ENCODE measurements at regions not wholly inside any gene's neighbourhood (a gene's known extent, or its start where the extent isn't known, plus 50 kb on each side); places are given as distances from the start of the nearest gene placed in this dataset.

- TF ChIP-seq ZBTB43 (CRISPR knock-in tag; IDR thresholded peaks at IDR 0.05) (no peak), PREB (CRISPR knock-in tag; IDR thresholded peaks at IDR 0.05; ENCODE audit: borderline replicate concordance) (no peak), TP53 (CRISPR knock-in tag; IDR thresholded peaks at IDR 0.05) (no peak), MLX (CRISPR knock-in tag; IDR thresholded peaks at IDR 0.05) (no peak)
Measured at GRCh38 chr5:82358457-82358856, 80.3 kb upstream of the RPS23 start (continued).

GRCh38 chr5:82356808-82357671, 78.9 kb upstream of the RPS23 start:
- ATAC-seq (peak; percentile 85), DNase-seq (ENCODE audit: low spot score) (no peak)
- Mint-ChIP-seq H3K27me3 (ENCODE audit: low read depth) (no peaks in the 10 kb centered on the region; the same call in 1 of the 2 replicates), H3K4me1 (peaks cover 8% of the 10 kb centered on the region), H3K9me3 (no peaks in the 10 kb centered on the region), H3K27ac (no peak overlapping the region), H3K4me3 (no peak overlapping the region), H3K36me3 (no peaks in the 10 kb centered on the region)
- TF ChIP-seq MLX (CRISPR knock-in tag; IDR thresholded peaks at IDR 0.05) (no peak), KAT7 (CRISPR knock-in tag; IDR thresholded peaks at IDR 0.05; ENCODE audit: borderline replicate concordance) (no peak), JAZF1 (CRISPR knock-in tag; IDR thresholded peaks at IDR 0.05) (no peak), ZNF416 (CRISPR knock-in tag; IDR thresholded peaks at IDR 0.05) (no peak), ZNF532 (CRISPR knock-in tag; IDR thresholded peaks at IDR 0.05; ENCODE audit: borderline replicate concordance) (no peak), ZNF317 (CRISPR knock-in tag; IDR thresholded peaks at IDR 0.05; ENCODE audit: borderline replicate concordance, low read depth) (no peak), TEAD4 (CRISPR knock-in tag; IDR thresholded peaks at IDR 0.05) (no peak)
- CTCF ChIA-PET, result no interaction called here
- POLR2A ChIA-PET, result no interaction called here

GRCh38 chr5:82356021-82356420, 77.9 kb upstream of the RPS23 start:
- no peaks in the 10 kb centered on the region for H3K9me3 Mint-ChIP-seq
- ATAC-seq (no peak), DNase-seq (ENCODE audit: low spot score) (no peak)
- no peak overlapping the region for H3K4me3 Mint-ChIP-seq
- ChIA-PET CTCF (no interaction called here), POLR2A (no interaction called here)
- no peaks in the 10 kb centered on the region; the same call in 1 of the 2 replicates for H3K27me3 Mint-ChIP-seq (ENCODE audit: low read depth)
- no peak overlapping the region for H3K27ac Mint-ChIP-seq
- H3K4me1 Mint-ChIP-seq, result peaks cover 8% of the 10 kb centered on the region
- H3K36me3 Mint-ChIP-seq, result no peaks in the 10 kb centered on the region
- TF ChIP-seq AFF4 (CRISPR knock-in tag; IDR thresholded peaks at IDR 0.05; ENCODE audit: borderline replicate concordance), result no peak
- no peak for TF ChIP-seq GTF2I (CRISPR knock-in tag; conservative IDR thresholded peaks at IDR 0.05)
- no peak for TF ChIP-seq E2F4 (CRISPR knock-in tag; IDR thresholded peaks at IDR 0.05; ENCODE audit: borderline replicate concordance, low read depth)
- TF ChIP-seq FOXP1 (CRISPR knock-in tag; IDR thresholded peaks at IDR 0.05; ENCODE audit: borderline replicate concordance), result no peak
- TF ChIP-seq HMGXB4 (CRISPR knock-in tag; IDR thresholded peaks at IDR 0.05), result no peak
- TF ChIP-seq HMGA2 (CRISPR knock-in tag; IDR thresholded peaks at IDR 0.05), result no peak
